G401 (cell line): ENCODE measurements at regions not wholly inside any gene's neighbourhood (a gene's known extent, or its start where the extent isn't known, plus 50 kb on each side); places are given as distances from the start of the nearest gene placed in this dataset.

ENCODE experiments used
- DNase-seq: peaks from one replicate; pipeline ENCODE4 v3.0.0-alpha.2; 2015; ENCODE audit warnings: low spot score
- in situ Hi-C: cut with HindIII; loops from 2 replicates; pipeline ENCODE4 v1.10.0; 2016; ENCODE audit warnings: low sequenced_read_pairs, mixed read lengths

DNA sequence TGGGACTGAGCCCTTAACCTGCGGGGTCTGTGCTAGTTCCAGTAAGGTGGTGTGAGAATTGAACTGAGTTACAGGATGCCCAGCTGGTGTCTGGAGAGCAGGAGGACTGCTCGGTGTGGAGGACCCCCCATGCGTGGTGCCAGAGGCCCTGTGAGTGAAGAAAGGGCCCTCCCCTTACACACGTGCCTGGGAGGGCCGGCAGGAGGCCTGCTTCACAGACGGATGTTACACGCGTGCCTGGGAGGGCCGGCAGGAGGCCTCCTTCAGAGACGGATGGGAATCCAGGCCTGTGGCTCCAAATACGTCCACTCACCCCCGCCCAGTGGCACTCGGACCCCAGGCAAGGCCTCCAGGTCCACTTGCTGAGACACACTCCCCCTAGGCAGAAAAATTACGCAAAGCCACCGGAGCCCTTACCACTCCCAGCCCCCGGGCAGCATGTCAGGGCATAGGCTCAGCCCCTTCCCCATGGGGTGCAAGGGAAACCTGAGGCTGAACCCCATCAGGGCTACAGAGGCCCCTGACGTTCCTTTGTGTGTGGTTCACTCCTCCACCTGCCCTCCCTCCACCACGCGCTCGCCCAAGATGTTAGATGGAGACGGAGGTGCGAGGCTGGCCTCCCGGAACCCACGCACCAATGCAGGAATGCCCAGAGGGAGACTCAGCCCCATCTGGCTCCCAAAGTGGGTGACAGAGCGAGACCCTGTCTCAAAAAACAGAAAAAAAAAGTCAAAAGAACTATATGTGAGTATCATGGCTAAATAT, 227.8 kb downstream of the BRD1 start:
- DNase-seq: no peak
- in situ Hi-C loops: no loop called here

- in situ Hi-C loops: no loop called here
Measured at GRCh38 chr22:49599039-49599438, 228.6 kb downstream of the BRD1 start.

GRCh38 chr22:49598338-49598737, 229.3 kb downstream of the BRD1 start:
- no peak for DNase-seq
- in situ Hi-C loops: no loop called here

More at GRCh38 chr22:49599039-49599438, 228.6 kb downstream of the BRD1 start:
- no peak for DNase-seq

GRCh38 chr22:49597428-49598039, 230.1 kb downstream of the BRD1 start:
- in situ Hi-C loops: no loop called here
- no peak for DNase-seq

- in situ Hi-C loops: no loop called here
- no peak for DNase-seq
Measured at GRCh38 chr22:49595465-49596078, 232.1 kb downstream of the BRD1 start.

GRCh38 chr22:49594078-49594477, 233.6 kb downstream of the BRD1 start:
- in situ Hi-C loops: no loop called here
- no peak for DNase-seq

DNA sequence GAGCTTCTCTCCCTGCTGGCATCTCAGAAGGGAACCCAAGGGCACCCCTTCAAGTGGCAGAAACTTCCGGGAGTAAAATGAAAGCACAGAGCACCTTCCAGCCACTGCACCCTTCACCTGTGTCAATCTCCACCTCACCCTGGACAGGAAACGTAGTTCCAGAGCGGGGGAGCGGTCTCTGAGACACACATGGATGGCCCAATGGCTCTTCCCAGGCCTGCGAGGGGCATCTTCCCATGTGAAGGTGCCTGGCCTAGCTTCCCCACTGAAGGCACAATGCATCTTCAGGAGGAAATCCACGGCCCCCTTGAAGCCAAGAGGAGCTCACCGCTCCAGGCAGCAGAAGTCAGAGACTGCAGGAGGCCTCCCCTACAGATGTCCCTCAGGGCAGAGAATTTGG, 234.2 kb downstream of the BRD1 start:
- in situ Hi-C loops: no loop called here

GRCh38 chr22:49592780-49593501, 234.7 kb downstream of the BRD1 start:
- DNase-seq: no peak
- in situ Hi-C loops: no loop called here

More for the DNA sequence above, 234.2 kb downstream of the BRD1 start:
- no peak for DNase-seq

DNA sequence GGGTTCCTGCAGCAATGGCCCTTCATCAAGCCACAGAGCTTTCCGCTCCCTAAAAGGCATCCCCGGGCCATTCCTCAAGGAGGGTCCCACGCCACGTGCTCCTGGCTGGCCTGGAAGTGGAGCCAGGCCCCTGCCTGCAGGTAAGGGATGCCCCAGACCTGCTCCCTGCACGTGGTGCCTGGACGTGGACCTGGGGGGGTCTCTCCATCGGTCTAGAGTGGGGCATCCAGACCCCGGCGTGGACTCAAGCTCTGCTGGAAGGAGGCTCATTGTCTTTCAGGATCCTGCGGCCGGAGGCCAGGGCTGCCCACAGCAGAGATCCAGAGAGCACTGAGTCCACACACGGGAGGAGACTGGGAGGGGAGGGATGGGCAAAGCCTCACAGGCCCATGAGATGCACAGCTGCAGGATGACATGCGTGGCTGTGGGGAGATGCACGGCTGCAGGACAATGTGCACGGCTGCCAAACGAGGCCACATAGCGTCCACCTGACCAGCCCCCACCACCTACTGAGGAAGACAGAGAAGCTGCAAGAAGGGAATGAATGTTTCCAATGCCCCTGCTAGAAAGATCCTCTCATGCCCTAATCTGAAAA, 236.7 kb downstream of the BRD1 start:
- in situ Hi-C loops: no loop called here
- no peak for DNase-seq

GRCh38 chr22:49590381-49590780, 237.3 kb downstream of the BRD1 start:
- DNase-seq: no peak
- in situ Hi-C loops: no loop called here

DNA sequence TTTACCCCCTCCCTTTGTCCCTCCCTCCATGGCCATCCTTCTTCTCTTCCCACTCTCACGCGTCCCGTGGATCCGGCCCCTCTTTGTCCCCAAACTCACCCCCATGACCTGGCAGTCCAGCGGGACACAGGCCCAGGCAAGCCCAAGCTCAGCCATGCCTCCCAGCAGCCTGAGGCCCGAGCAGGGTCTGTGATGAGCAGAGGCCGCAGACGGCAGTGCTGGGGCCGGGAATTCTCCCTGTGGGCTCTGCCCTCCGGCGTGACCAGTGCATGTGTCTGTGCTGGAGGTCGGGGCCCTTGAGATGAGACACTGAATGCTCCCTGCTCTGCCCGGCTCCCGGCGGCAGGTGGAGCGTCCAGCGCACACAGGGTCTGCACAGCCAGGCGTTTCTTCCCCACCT, 237.9 kb downstream of the BRD1 start:
- DNase-seq: no peak
- in situ Hi-C loops: no loop called here

- DNase-seq: no peak
- in situ Hi-C loops: no loop called here
Measured at GRCh38 chr22:49589301-49589700, 238.4 kb downstream of the BRD1 start.

GRCh38 chr22:49588739-49589138, 238.9 kb downstream of the BRD1 start:
- in situ Hi-C loops: no loop called here
- DNase-seq: no peak

- no peak for DNase-seq
- in situ Hi-C loops: no loop called here
Measured at GRCh38 chr22:49587987-49588386, 239.7 kb downstream of the BRD1 start.

DNA sequence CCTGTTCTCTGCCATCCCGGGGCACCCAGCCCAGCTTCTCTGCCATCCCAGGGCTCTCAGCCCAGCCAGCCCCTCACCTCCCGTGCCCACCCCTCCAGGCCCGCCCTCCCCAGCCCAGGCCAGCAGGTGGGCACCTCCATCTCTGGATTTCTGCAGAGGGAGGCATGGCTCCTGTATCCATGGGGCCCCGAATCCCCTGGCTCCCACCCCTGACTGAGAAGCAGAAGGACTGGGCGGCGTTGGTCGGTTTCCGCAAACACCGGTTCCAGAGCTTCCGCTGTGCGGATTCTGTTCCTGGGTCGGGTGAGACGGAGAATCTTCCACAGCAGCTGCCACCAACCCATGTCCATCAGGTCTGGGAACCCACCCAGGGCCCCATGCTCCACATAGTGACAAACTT, 240.3 kb downstream of the BRD1 start:
- in situ Hi-C loops: no loop called here
- no peak for DNase-seq

DNA sequence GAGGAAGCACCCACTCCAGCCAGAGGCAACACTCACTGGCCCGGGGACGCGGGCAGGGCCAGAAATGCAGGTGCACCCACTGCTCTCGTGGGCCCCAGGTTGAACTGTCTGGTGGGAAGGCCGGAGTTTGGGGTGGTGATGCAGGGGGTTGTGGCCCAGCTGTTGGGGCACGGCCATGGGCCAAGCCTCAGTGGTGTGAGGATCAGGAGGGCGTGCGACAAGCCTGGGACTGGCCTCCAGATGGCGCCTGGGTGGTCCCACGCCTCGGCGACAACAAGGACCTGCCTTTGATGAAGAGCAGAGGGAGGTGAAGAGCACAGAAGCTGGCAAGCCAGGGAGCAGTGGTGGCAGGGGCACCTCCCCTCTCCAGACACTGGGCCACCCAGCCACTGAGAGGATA, 240.8 kb downstream of the BRD1 start:
- in situ Hi-C loops: no loop called here
- no peak for DNase-seq

DNA sequence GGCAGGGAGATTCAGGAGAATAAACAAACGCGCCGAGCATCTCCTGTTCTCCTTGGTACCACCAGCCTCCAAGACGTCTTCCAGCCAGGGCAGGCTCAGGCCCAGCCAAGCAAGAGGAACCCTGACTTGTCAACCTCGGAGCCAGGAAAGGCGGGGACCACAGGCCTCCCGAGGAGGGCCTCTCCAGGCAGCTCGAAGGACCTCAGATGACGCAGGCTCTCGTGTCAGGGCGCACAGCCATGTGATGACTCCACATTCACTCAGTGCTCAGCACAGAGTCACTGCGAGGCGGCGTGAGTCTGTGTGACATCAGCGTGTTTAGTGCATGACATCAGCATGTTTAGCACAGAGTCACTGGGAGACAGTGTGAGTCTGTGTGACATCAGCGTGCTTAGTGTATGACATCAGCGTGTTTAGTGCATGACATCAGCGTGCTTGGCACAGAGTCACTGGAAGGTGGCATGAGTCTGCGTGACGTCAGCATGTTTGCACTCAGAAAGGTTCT, 241.4 kb downstream of the BRD1 start:
- no peak for DNase-seq

GRCh38 chr22:49585461-49586243, 242.0 kb downstream of the BRD1 start:
- in situ Hi-C loops: no loop called here
- no peak for DNase-seq

More for the DNA sequence above, 241.4 kb downstream of the BRD1 start:
- in situ Hi-C loops: no loop called here
